IMR-90 (cell line): ENCODE measurements at regions not wholly inside any gene's neighbourhood (a gene's known extent, or its start where the extent isn't known, plus 50 kb on each side); places are given as distances from the start of the nearest gene placed in this dataset.

Experiments used
- ATAC-seq: fragments of 200-7000 bp; cut with Tn5 transposase; 2 replicates; pipeline ENCODE4 v1.9.1; 2020; ENCODE audit warnings: low read depth, mild to moderate bottlenecking, moderate library complexity
- BruUV-seq: library from RNA; stranded (reverse); fragments of 400-500 nt; replicated peaks from 2 replicates; lab custom pipeline; 2021; lab: Mats Ljungman, UMichigan
- CTCF ChIA-PET: fragments of 300-600 bp; formaldehyde crosslinking; extraction: SDS; loops from one replicate; lab custom pipeline; 2021; ENCODE audit warnings: antibody characterized with exemption; lab: Yijun Ruan, JAX
- POLR2A ChIA-PET: fragments of 300-600 bp; sonication (Branson Sonifier 250); formaldehyde crosslinking; loops from one replicate; lab custom pipeline; 2022; ENCODE audit warnings: antibody characterized with exemption; ENCODE audit not compliant: unreplicated experiment; lab: Charles Lee
- DNase-seq: peaks from one replicate; pipeline ENCODE4 v3.0.0; 2013
- H2AFZ ChIP-seq: replicated peaks from 2 replicates; pipeline ENCODE3; 2013; ENCODE audit warnings: low read length, mild to moderate bottlenecking; ENCODE audit not compliant: poor library complexity
- H2AK5ac ChIP-seq: 2 replicates; pipeline ENCODE4 v1.6.1; 2013; ENCODE audit warnings: low read depth, low read length, inconsistent platforms
- H2AK9ac ChIP-seq: replicated peaks from 2 replicates; pipeline ENCODE3; 2013; ENCODE audit warnings: mild to moderate bottlenecking, low read depth, low read length, moderate library complexity; ENCODE audit not compliant: poor library complexity
- H2BK120ac ChIP-seq: 2 replicates; pipeline ENCODE4 v1.6.1; 2013; ENCODE audit warnings: low read depth, low read length, inconsistent platforms
- H2BK15ac ChIP-seq: 3 replicates; pipeline ENCODE4 v1.6.1; 2013; ENCODE audit warnings: low read depth, low read length, inconsistent platforms
- H2BK20ac ChIP-seq: 2 replicates; pipeline ENCODE4 v1.6.1; 2013; ENCODE audit warnings: low read depth, mild to moderate bottlenecking, inconsistent platforms, low read length, moderate library complexity
- H2BK5ac ChIP-seq: 2 replicates; pipeline ENCODE4 v1.6.1; 2013; ENCODE audit warnings: mild to moderate bottlenecking, low read depth, low read length, inconsistent platforms; ENCODE audit not compliant: poor library complexity, severe bottlenecking
- H3K14ac ChIP-seq: replicated peaks from 2 replicates; pipeline ENCODE4 v1.6.1; 2013; ENCODE audit warnings: low read depth, low read length, inconsistent platforms
- H3K18ac ChIP-seq: 2 replicates; pipeline ENCODE4 v1.6.1; 2013; ENCODE audit warnings: low read depth, low read length, control low read depth
- H3K23ac ChIP-seq: 2 replicates; pipeline ENCODE4 v1.6.1; 2013; ENCODE audit warnings: low read depth, low read length, inconsistent platforms
- H3K27ac ChIP-seq: 2 replicates; pipeline ENCODE4 v1.5.1; 2013; ENCODE audit warnings: mild to moderate bottlenecking, control low read depth, low read length; ENCODE audit not compliant: insufficient read depth
- H3K27me3 ChIP-seq: 2 replicates; pipeline ENCODE4 v1.6.1; 2013; ENCODE audit warnings: low read length; ENCODE audit not compliant: control insufficient read depth, insufficient read depth
- H3K36me3 ChIP-seq: 2 replicates; pipeline ENCODE4 v1.6.1; 2013; ENCODE audit warnings: low read length, mixed read lengths; ENCODE audit not compliant: control insufficient read depth, insufficient read depth
- H3K4ac ChIP-seq: 2 replicates; pipeline ENCODE4 v1.6.1; 2013; ENCODE audit warnings: low read depth, low read length, inconsistent platforms
- H3K4me1 ChIP-seq: 2 replicates; pipeline ENCODE4 v1.6.1; 2013; ENCODE audit warnings: low read length, mixed read lengths; ENCODE audit not compliant: control insufficient read depth, insufficient read depth
- H3K4me2 ChIP-seq: 2 replicates; pipeline ENCODE4 v1.6.1; 2013; ENCODE audit warnings: low read depth, mild to moderate bottlenecking, control low read depth, low read length, moderate library complexity
- H3K4me3 ChIP-seq: 2 replicates; pipeline ENCODE4 v1.5.1; 2013; ENCODE audit warnings: low read depth, mild to moderate bottlenecking, control low read depth, low read length, moderate library complexity; ENCODE audit not compliant: insufficient read depth
- H3K56ac ChIP-seq: 2 replicates; pipeline ENCODE4 v1.6.1; 2013; ENCODE audit warnings: low read length, inconsistent platforms; ENCODE audit not compliant: insufficient read depth; ENCODE audit errors: extremely low read depth
- H3K79me1 ChIP-seq, 2 experiments: 2 replicates each; pipeline ENCODE4 v1.6.1; 2013; ENCODE audit warnings: low read length in 2 of 2, inconsistent platforms in 1 of 2, low read depth in 1 of 2
- H3K9ac ChIP-seq: 2 replicates; pipeline ENCODE4 v1.6.1; 2013; ENCODE audit warnings: low read depth, low read length, control low read depth
- H3K9me1 ChIP-seq: 2 replicates; pipeline ENCODE4 v1.6.1; 2013; ENCODE audit warnings: low read length, inconsistent platforms; ENCODE audit not compliant: insufficient read depth
- H3K9me3 ChIP-seq: 2 replicates; pipeline ENCODE4 v1.6.1; 2013; ENCODE audit warnings: low read length; ENCODE audit not compliant: control insufficient read depth, insufficient read depth
- H4K20me1 ChIP-seq: 2 replicates; pipeline ENCODE4 v1.6.1; 2013; ENCODE audit warnings: low read length, inconsistent platforms; ENCODE audit not compliant: insufficient read depth
- H4K5ac ChIP-seq: 2 replicates; pipeline ENCODE4 v1.6.1; 2013; ENCODE audit warnings: mild to moderate bottlenecking, low read depth, low read length, control low read depth
- H4K8ac ChIP-seq, 2 experiments: 2 replicates each; pipeline ENCODE4 v1.6.1; 2013; ENCODE audit warnings: low read depth in 2 of 2, low read length in 2 of 2, control low read depth in 1 of 2, inconsistent platforms in 1 of 2
- H4K91ac ChIP-seq: 2 replicates; pipeline ENCODE4 v1.6.1; 2013; ENCODE audit warnings: low read depth, low read length, inconsistent platforms; ENCODE audit not compliant: insufficient read depth
- MAZ ChIP-seq: IDR thresholded peaks from 2 replicates; pipeline ENCODE4 v1.6.1; 2012; ENCODE audit warnings: low read depth, mild to moderate bottlenecking, low read length, improper control_type of control experiment, moderate library complexity, borderline replicate concordance
- MXI1 ChIP-seq: IDR thresholded peaks from 2 replicates; pipeline ENCODE4 v1.6.1; 2012; ENCODE audit warnings: low read depth, mild to moderate bottlenecking, low read length, moderate library complexity, borderline replicate concordance
- NFE2L2 ChIP-seq: fragments of 150-350 bp; IDR thresholded peaks from 2 replicates; pipeline ENCODE4 v1.6.1; 2016; ENCODE audit warnings: low read depth, mild to moderate bottlenecking, low read length
- WGBS, 2 experiments: methylation state at CpG; one replicate each; pipeline versions ENCODE4 v1.1.5 to v1.1.7; 2013; ENCODE audit warnings: missing lambda C conversion rate in 2 of 2; ENCODE audit not compliant: insufficient read length in 1 of 2; ENCODE audit errors: extremely low coverage in 2 of 2; 5-methylcytosine and 5-hydroxymethylcytosine counted together
- dilution Hi-C: fragments of 300-500 bp; cut with HindIII; formaldehyde crosslinking; loops from one replicate; pipeline ENCODE4 v1.14.3; 2018; ENCODE audit warnings: low sequenced_read_pairs; ENCODE audit not compliant: unreplicated experiment
- in situ Hi-C: fragments of 300-500 bp; cut with MboI; formaldehyde crosslinking; loops from 3 replicates; pipeline ENCODE4 v1.14.3; 2019; ENCODE audit warnings: low sequenced_read_pairs, inconsistent platforms, mixed read lengths
- intact Hi-C: fragments of 100-400 bp; cut with micrococcal nuclease; formaldehyde crosslinking; loops from 2 replicates; pipeline ENCODE4 v1.10.0; 2022

DNA sequence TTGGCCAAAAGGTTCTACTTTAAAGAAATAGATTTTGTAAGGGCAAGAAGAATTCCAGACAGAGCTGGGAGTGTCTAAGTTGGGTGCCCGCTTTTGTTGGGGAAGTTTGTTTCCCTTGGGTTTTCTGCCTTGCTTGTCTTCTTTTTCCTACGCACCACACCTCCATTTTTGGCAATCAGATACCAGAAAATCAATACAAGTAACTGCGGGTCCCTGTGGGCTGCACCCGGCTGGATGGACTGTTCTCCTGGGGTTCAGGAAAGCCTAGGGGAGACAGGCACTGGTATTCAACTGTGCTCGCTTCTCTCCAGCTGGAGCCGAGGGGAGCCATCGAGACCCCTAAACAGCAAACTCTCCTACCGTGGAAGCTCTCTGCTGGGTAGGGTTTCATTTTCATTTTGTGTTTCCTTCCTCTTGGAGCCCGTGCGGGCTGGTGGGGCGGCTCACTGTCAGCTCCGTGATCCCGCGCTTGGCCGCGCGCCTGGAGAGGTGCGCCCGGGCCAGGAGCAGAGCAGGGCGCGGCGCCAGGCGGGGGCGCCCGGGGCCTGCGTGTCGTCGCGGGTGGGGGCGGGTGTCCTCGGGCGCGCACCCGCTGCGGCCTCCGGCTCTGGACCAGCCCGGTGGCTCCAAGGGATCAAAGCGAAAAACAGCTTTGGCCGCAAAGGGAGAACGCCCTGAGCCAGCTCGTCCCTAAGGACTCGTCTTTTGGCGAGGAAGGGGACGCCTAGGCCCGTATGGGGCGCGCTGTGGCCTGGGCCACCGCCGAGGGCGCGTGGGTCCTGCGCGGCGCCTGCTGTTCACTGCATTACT is 347.2 kb downstream of the ZNF536 start:
- H3K18ac ChIP-seq = no peak overlapping the region
- H2AFZ ChIP-seq = peak overlapping the region; percentile 72
- no peaks in the 10 kb centered on the region for H3K36me3 ChIP-seq
- H4K8ac ChIP-seq = no peak overlapping the region
- H3K9me3 ChIP-seq = no peaks in the 10 kb centered on the region
- CTCF ChIA-PET = no interaction called here
- intact Hi-C loops (no loop called here), dilution Hi-C loops (no loop called here), in situ Hi-C loops (no loop called here)
- no peak overlapping the region for H2AK5ac ChIP-seq
- H2BK15ac ChIP-seq = no peak overlapping the region
- no peak overlapping the region for H2AK9ac ChIP-seq
- H3K27me3 ChIP-seq = no peaks in the 10 kb centered on the region; the same call in 1 of the 2 replicates
- H3K9ac ChIP-seq = 0 out of 2 replicates have a peak overlapping the region, but pooled peaks have one; percentile 19
- H3K4me1 ChIP-seq = no peaks in the 10 kb centered on the region
- POLR2A ChIA-PET = no interaction called here
- H4K91ac ChIP-seq = no peak overlapping the region
- no peak overlapping the region for H4K5ac ChIP-seq
- H3K56ac ChIP-seq = no peak overlapping the region
- peak overlapping the region; percentile 86 for H3K4me2 ChIP-seq
- H3K4ac ChIP-seq = no peak overlapping the region
- H3K4me3 ChIP-seq = peak overlapping the region; percentile 53
- H3K27ac ChIP-seq = no peak overlapping the region
- H2BK120ac ChIP-seq = no peak overlapping the region
- no peaks in the 10 kb centered on the region for H4K20me1 ChIP-seq
- no TSS peak for BruUV-seq
- no peak for DNase-seq
- no peak overlapping the region for H3K14ac ChIP-seq
- 5% methylated on average over 4 of the region's 54 CpGs; no CpG with 5 or more reads in 1 of the 2 experiments for WGBS, 2 experiments
- H3K9me1 ChIP-seq = no peaks in the 10 kb centered on the region
- TF ChIP-seq MAZ (no peak), MXI1 (no peak), NFE2L2 (no peak)
- no peaks in the 10 kb centered on the region for H3K79me1 ChIP-seq
- peak; percentile 67 for ATAC-seq
- no peak overlapping the region for H2BK5ac ChIP-seq
- H3K23ac ChIP-seq = no peak overlapping the region
- no peak overlapping the region for H2BK20ac ChIP-seq
